ENCODE measurements at regions not wholly inside any gene's neighbourhood (a gene's known extent, or its start where the extent isn't known, plus 50 kb on each side); places are given as distances from the start of the nearest gene placed in this dataset.

DNA sequence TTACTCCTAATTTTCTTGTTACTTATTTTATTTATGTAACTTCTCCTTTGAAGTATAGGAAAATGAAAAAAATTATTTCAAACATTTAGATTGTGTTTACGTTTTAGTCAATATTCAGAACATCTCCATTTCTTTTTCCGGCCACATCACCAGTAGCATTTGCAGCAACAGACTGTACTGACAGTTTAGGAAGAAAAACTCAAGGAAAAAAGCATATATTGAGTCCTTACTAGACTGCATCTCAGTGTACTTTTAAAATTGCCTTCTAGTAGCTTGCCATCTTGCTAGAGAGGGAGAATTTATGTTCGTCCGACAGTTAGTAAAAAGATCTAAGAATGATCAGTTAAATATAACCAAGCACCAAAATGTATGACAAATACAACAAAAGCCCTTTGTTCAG is 625.0 kb upstream of the MIS18BP1 start (continued):
- TF ChIP-seq, protein P1, sequence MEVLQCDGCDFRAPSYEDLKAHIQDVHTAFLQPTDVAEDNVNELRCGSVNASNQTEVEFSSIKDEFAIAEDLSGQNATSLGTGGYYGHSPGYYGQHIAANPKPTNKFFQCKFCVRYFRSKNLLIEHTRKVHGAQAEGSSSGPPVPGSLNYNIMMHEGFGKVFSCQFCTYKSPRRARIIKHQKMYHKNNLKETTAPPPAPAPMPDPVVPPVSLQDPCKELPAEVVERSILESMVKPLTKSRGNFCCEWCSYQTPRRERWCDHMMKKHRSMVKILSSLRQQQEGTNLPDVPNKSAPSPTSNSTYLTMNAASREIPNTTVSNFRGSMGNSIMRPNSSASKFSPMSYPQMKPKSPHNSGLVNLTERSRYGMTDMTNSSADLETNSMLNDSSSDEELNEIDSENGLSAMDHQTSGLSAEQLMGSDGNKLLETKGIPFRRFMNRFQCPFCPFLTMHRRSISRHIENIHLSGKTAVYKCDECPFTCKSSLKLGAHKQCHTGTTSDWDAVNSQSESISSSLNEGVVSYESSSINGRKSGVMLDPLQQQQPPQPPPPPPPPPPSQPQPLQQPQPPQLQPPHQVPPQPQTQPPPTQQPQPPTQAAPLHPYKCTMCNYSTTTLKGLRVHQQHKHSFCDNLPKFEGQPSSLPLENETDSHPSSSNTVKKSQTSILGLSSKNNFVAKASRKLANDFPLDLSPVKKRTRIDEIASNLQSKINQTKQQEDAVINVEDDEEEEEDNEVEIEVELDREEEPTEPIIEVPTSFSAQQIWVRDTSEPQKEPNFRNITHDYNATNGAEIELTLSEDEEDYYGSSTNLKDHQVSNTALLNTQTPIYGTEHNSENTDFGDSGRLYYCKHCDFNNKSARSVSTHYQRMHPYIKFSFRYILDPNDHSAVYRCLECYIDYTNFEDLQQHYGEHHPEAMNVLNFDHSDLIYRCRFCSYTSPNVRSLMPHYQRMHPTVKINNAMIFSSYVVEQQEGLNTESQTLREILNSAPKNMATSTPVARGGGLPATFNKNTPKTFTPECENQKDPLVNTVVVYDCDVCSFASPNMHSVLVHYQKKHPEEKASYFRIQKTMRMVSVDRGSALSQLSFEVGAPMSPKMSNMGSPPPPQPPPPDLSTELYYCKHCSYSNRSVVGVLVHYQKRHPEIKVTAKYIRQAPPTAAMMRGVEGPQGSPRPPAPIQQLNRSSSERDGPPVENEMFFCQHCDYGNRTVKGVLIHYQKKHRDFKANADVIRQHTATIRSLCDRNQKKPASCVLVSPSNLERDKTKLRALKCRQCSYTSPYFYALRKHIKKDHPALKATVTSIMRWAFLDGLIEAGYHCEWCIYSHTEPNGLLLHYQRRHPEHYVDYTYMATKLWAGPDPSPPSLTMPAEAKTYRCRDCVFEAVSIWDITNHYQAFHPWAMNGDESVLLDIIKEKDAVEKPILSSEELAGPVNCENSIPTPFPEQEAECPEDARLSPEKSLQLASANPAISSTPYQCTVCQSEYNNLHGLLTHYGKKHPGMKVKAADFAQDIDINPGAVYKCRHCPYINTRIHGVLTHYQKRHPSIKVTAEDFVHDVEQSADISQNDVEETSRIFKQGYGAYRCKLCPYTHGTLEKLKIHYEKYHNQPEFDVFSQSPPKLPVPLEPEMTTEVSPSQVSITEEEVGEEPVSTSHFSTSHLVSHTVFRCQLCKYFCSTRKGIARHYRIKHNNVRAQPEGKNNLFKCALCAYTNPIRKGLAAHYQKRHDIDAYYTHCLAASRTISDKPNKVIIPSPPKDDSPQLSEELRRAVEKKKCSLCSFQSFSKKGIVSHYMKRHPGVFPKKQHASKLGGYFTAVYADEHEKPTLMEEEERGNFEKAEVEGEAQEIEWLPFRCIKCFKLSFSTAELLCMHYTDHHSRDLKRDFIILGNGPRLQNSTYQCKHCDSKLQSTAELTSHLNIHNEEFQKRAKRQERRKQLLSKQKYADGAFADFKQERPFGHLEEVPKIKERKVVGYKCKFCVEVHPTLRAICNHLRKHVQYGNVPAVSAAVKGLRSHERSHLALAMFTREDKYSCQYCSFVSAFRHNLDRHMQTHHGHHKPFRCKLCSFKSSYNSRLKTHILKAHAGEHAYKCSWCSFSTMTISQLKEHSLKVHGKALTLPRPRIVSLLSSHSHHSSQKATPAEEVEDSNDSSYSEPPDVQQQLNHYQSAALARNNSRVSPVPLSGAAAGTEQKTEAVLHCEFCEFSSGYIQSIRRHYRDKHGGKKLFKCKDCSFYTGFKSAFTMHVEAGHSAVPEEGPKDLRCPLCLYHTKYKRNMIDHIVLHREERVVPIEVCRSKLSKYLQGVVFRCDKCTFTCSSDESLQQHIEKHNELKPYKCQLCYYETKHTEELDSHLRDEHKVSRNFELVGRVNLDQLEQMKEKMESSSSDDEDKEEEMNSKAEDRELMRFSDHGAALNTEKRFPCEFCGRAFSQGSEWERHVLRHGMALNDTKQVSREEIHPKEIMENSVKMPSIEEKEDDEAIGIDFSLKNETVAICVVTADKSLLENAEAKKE (CRISPR knock-in tag; IDR thresholded peaks at IDR 0.05): no peak
- no peak for TF ChIP-seq ZNF331 (CRISPR knock-in tag; IDR thresholded peaks at IDR 0.05; ENCODE audit: low read depth)
- no peak for TF ChIP-seq POLR2AphosphoS5 (IDR thresholded peaks at IDR 0.05; ENCODE audit: low read depth)

DNA sequence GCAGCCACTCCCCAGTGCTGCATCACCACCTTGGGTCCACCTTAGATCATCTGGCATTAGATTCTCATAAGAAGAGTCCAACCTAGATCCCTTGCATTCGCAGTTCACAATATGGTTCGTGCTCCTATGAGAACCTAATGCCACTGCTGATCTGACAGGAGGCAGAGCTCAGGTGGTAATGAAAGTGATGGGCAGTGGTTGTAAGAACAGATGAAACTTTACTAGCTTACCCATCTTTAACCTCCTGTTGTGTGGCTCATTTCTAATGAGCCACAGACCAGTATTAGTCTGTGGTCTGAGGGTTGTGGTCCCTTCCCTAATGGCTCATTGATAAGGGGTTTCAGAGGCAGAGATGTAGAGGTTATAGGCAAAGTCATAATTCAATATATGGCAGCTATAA is 615.9 kb upstream of the MIS18BP1 start:
- no peak for TF ChIP-seq REST (IDR thresholded peaks at IDR 0.05; ENCODE audit: unreplicated experiment)
- no peak for TF ChIP-seq ZNF114 (CRISPR knock-in tag; IDR thresholded peaks at IDR 0.05)
- no peak for TF ChIP-seq EZH2phosphoT487 (IDR thresholded peaks at IDR 0.05; ENCODE audit: unreplicated experiment)
- no peaks in the 10 kb centered on the region for H3K4me1 Mint-ChIP-seq
- Histone ChIP-seq H3K36me3 (ENCODE audit: insufficient read depth) (no peaks in the 10 kb centered on the region), H3K9me2 (ENCODE audit: insufficient read depth) (no peaks in the 10 kb centered on the region; the same call in 1 of the 2 replicates), H3K79me2 (replicated peaks; ENCODE audit: insufficient read depth) (no peaks in the 10 kb centered on the region), H2AFZ (no peak overlapping the region), H3K4me1 (ENCODE audit: insufficient read depth) (no peaks in the 10 kb centered on the region), H3K27me3 (ENCODE audit: insufficient read depth) (no peaks in the 10 kb centered on the region), H3K27ac (ENCODE audit: low read depth) (no peak overlapping the region), H3K4me3 (no peak overlapping the region), H4K20me1 (replicated peaks; ENCODE audit: insufficient read depth) (no peaks in the 10 kb centered on the region), H3K4me2 (no peak overlapping the region), H3F3A (replicated peaks; ENCODE audit: low read depth) (no peaks in the 10 kb centered on the region)
- no peak overlapping the region for H3K4me3 Mint-ChIP-seq
- peaks cover 32% of the 10 kb centered on the region for H3K36me3 Mint-ChIP-seq (ENCODE audit: low read depth)
- no peak for DNase-seq (ENCODE audit: low spot score)
- H3K27me3 Mint-ChIP-seq (ENCODE audit: insufficient read depth, low read depth, poor library complexity): no peaks in the 10 kb centered on the region
- H3K27ac Mint-ChIP-seq: no peak overlapping the region
- ATAC-seq: no peak
- peaks cover 44% of the 10 kb centered on the region for H3K9me3 Mint-ChIP-seq

Data from GM23338 (cell line).